HG03342 (cell line): ENCODE measurements at regions not wholly inside any gene's neighbourhood (a gene's known extent, or its start where the extent isn't known, plus 50 kb on each side); places are given as distances from the start of the nearest gene placed in this dataset.

ENCODE experiments used
- ATAC-seq: cut with Tn5 transposase; IDR thresholded peaks from one replicate; pipeline ENCODE4 v1.9.1; 2021; ENCODE audit warnings: mild to moderate bottlenecking, moderate library complexity; ENCODE audit not compliant: unreplicated experiment

GRCh38 chr3:117282566-117282965, 573.0 kb downstream of the TUSC7 start:
- no peak for ATAC-seq

- ATAC-seq: no peak
These were observed 576.2 kb downstream of the TUSC7 start for GRCh38 chr3:117285737-117286136.

- no peak for ATAC-seq
These were observed 576.9 kb downstream of the TUSC7 start for GRCh38 chr3:117286488-117286887.

- no peak for ATAC-seq
These were observed 578.0 kb downstream of the TUSC7 start for GRCh38 chr3:117287602-117288001.

GRCh38 chr3:117291476-117291875, 581.9 kb downstream of the TUSC7 start:
- no peak for ATAC-seq

GRCh38 chr3:117297065-117297464, 587.5 kb downstream of the TUSC7 start:
- no peak for ATAC-seq

GRCh38 chr3:117297541-117297940, 588.0 kb downstream of the TUSC7 start:
- ATAC-seq: no peak

DNA sequence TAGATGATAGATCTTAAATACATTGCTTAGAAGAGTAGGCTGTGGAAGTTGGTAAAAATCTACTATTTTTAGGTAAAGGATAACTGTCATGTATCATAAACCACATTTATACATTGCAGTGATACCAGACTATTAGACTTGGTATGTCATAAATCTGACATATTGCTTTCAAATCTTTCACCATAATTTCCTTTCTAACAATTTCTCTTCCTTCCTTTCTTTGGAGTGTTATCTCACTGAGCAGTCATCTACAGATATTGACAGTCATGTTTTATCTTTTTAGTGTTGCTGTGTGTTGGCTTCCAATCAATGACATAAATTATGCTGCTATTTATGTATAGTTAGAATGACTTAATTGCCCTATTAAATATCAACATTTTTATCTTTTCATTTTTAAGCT, 588.7 kb downstream of the TUSC7 start:
- no peak for ATAC-seq

GRCh38 chr3:117302428-117302827, 592.8 kb downstream of the TUSC7 start:
- no peak for ATAC-seq

GRCh38 chr3:117303443-117303842, 593.9 kb downstream of the TUSC7 start:
- no peak for ATAC-seq

DNA sequence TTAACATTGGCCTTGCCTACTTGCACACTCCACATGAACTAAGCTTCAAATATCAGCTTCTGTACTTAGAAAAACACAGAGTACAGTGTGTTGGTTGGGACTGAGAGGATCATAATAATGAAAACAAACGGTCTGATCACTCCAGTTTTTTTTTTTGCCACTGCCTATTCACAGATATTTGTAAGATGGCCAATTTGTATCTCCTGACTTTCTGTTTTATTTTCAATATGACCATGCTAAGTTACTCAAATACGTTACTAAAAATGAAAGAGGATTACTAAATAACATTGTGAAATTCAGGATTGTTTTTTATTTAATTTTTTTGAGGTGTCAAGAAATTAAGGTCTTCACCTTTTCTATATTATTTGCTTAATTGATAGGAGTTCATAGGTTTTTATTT, 595.1 kb downstream of the TUSC7 start:
- ATAC-seq: no peak

DNA sequence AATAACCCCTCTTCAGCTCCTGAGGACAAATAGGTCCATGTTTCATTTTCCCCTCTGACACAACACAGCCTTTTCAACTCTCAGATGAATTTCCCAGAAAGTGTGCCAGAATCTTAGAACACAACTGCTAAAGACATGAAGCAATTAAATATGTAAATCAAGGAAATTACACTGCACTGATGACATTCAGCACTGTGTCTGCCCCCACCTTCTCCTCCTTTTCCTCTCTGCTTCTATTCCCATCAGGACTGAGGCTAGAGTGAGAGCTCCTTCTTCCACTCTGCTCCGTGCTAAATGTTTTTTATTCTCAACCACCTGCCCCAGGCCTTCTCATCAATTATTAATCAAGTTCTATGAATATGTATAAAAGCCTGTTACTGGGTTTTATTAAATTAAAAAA, 596.1 kb downstream of the TUSC7 start:
- no peak for ATAC-seq

DNA sequence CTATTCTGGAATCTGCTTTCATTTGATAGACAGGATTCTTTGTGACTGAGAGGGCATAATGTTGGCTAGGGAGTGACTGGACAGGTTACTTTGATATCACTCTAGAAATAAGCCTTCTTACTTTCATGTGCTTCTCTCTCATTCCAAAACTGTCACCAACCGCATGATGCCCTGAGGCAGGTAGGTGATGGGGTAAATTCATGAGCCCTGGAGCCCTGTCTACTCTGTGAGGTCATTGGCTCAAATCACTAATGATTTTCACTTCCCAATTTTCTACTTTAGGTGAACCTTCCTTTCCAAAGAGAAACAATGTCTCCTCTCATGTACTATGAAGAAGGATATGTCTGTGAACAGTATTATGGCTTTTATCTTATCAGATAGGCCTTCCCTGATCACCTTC, 596.7 kb downstream of the TUSC7 start:
- ATAC-seq: peak; percentile 58

DNA sequence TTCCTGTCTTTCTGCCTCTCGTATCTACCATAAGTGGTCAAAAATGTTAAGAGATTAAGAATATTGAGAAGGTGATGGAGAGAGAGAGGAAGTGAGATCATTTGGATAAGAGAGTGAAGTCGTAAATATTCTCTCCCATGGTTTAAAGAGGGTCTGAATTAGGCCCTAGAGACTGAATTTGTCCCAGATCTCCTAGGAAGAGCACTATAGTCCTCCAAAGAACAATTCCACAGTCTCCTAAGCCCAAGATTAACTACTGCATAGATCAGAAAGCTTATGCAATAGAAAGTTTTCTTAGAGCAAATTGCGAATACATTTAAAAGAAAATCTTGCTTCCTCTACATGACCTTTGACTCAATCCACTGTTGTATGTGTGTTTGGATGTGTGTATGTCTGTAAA, 598.8 kb downstream of the TUSC7 start:
- ATAC-seq: no peak

DNA sequence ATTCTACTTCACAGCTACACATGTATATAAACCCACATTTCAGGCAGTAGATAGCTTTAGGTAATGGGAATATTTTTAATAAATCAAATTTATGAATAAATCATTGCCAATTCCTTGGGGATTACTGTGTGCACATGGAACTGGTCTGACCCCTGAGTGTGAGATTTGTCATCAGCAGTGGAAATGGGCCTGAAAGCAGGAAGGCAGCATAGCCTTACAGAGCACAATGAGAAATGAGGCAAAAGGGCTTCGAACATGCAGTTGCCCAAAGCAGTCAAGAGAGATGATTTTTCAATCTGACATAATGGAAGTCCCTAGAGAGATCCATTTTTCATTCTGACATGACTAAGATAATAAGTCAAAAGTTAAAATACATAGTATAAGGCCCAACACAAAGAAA, 599.2 kb downstream of the TUSC7 start:
- no peak for ATAC-seq

DNA sequence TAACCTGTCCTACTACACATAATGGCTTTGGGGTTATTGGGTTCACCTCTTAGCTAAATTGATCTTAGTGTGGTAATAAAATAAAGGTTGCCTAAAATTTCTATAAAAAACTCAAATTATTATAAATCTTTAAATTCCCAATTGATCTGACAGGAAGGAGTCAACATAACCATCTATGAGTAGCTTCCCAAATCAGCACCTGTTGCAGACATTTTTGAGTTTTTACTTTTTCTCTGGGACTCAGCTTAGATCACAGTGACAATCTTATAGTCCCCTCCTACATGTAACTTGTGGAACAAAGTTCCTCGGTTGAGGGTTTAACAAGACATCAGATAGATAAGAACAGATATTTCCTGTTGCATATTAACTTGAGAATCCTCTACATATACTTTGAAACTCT, 601.0 kb downstream of the TUSC7 start:
- ATAC-seq: no peak

GRCh38 chr3:117314441-117315150, 605.0 kb downstream of the TUSC7 start:
- ATAC-seq: no peak

DNA sequence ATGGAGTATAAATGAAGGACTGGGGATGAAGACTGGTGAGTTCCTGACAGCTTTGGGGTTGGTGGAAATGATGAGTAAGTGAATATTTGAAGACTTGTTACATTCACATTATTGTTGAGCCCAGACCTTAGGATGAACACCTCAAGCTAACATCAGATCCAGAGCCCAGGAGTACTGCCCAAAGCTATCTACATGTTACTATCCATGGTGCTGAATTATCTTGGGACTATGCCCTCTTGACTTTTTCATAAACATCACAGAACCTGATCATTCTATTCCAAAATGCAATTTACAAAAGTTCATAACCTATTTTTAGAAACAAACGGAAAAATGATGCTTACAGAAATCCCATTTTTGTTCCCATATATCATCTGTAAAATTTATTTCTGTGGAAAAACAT, 613.3 kb downstream of the TUSC7 start:
- ATAC-seq: no peak

- no peak for ATAC-seq
These were observed 637.3 kb downstream of the TUSC7 start for GRCh38 chr3:117346901-117347300.

DNA sequence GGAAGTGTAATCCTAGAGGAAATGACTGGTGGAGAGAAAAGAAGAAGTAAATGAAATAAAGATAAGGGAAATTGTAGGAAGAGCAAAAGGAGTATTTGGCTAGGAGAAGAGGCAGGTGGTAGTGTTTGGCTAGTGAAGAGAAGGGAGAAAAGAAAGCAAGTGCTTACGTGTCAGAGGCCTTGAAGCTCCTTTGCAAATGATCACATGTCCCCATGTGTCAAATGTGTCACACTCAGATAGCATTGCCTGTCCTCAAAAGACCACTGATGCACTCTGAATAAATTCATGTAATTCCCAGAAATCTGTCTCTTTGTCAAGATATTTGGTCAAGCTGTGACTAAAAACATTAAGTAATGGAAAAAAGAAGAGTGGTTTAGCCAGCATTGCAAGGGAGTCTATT, 639.3 kb downstream of the TUSC7 start:
- ATAC-seq: no peak

DNA sequence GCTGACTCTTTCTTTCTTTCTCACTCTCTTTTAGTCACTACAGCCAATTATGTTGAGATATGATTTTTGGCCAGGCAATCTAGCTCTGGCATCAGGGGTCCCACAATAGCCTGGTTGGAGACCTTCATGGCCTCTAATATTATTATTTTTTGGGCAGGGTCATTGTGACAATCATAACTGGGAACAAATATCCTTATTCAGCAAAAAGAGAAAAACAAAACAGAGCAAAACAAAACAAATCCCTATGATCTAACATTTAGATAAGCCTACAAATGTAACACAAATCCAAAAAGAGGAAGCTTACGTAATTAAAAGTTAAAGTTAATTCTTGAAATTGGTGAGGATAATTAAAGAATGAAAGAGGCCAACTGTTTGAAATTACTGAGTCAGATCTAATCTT, 640.0 kb downstream of the TUSC7 start:
- ATAC-seq: no peak

- ATAC-seq: no peak
These were observed 640.8 kb downstream of the TUSC7 start for GRCh38 chr3:117350371-117350770.

DNA sequence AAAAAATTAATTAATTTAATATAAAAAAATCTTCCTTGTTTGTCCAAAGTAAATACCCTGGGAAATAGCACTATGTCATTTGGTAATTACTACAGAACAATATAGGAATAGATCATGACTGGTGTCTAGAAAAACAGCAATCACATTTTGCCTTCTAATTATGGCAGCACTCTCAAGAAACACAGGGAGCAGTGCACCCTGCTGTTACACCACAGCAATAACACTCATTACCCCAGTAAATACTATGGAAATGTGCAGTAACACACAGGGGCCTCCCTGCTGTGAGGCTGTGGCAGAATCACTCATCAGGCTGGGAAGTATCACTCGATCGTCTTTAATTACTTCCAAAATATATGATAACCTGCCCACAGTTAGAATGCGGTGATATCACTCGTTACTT, 646.0 kb downstream of the TUSC7 start:
- ATAC-seq: peak; percentile 96
